NCI-H446 (cell line): ENCODE measurements at regions not wholly inside any gene's neighbourhood (a gene's known extent, or its start where the extent isn't known, plus 50 kb on each side); places are given as distances from the start of the nearest gene placed in this dataset.
A peak's percentile ranks its signal among the peaks of the same experiment; 100 is the strongest.
"Not testable (repeated sequence)": the region's sequence is repeated elsewhere in the genome, so short reads cannot be mapped to it uniquely, and the experiment has no call there.

Source experiments
- DNase-seq, 2 experiments: peaks; one replicate each; lab custom pipeline; 2025; lab: John Stamatoyannopoulos, UW

GRCh38 chr4:53920116-53920515, 144.3 kb downstream of the CHIC2 start:
- DNase-seq, result no peak

GRCh38 chr4:53919535-53919934, 144.9 kb downstream of the CHIC2 start:
- no peak for DNase-seq

DNA sequence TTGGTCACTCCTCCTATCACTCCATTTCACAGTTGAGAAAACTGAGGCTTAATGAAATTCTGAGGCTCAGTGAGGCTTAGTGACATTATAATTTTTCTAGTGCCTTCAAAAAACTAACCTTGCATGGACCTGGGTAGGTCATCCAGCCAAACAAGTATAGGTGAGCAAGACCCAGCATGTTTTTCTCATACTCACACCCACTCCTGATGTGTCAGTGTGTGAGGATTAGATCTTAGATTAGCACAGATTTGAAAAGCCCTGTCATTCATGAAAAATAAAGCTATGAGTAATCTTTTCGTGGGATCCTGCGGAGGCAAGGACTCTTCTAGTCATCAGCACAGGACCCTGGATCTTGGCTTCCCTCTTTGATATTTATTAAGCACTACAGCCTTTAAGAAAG, 146.7 kb downstream of the CHIC2 start:
- DNase-seq, result no peak

DNA sequence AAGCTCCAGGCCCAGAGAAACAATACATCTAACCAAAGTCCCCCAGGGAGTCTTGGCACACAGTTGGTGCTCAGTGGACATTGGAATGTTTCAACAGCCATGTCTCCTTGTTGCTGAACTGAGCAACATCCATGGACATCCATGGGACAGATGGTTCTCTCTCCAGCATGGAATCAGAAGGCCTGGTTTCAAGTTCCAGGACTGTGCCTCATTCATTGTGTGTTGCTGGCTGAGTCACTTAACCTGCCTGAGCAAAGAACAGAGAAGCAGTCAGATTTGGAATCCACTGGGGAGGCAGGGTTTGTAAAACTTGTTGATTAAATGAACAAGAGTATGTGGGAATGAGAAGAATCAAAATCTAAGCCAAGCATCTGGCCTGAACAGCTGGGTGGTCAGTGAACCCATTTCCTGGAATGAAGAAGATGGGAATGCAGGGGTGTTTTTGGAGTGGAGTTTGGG, 147.9 kb downstream of the CHIC2 start:
- DNase-seq, result no peak

DNA sequence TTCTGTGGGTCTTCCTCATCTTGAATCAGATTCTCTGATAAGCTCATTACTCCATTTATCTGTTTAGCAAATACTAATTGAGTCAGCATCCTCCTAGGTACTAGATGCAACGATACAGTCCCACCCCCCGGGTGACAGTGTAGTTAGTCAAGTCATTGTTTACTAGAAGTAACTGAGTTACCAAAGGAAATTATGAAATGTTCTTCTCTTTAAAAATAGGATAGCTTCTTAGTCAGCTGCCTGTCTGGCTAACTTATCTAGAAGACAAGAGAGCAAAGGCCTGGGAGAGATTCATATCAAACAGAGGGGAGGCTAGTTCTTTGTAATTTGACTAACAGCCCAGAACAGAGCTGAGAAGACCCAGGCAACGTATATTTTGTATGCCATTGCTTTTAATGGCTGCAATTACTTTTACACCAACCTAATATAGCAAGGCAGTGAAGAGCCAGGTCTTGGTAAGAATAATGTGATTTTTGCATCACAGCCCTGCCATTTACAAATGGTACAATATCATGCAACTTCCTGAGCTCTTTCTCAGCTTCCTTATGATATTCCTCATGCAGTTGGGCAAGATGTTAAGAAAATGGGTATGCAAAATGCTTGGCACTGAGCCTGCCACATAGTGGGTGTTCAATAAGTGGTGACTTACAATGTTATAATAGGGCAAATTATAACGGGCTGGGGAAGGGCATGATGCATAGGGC, 149.9 kb downstream of the CHIC2 start:
- no peak for DNase-seq

GRCh38 chr4:53913771-53914170, 150.6 kb downstream of the CHIC2 start:
- no peak for DNase-seq

GRCh38 chr4:53912766-53913497, 151.5 kb downstream of the CHIC2 start:
- DNase-seq, result no peak

GRCh38 chr4:53908661-53909078, 155.7 kb downstream of the CHIC2 start:
- peak in 1 of 2 experiments; percentile 53 for DNase-seq

- DNase-seq, result no peak
Observed at GRCh38 chr4:53907772-53908171, 156.6 kb downstream of the CHIC2 start.

DNA sequence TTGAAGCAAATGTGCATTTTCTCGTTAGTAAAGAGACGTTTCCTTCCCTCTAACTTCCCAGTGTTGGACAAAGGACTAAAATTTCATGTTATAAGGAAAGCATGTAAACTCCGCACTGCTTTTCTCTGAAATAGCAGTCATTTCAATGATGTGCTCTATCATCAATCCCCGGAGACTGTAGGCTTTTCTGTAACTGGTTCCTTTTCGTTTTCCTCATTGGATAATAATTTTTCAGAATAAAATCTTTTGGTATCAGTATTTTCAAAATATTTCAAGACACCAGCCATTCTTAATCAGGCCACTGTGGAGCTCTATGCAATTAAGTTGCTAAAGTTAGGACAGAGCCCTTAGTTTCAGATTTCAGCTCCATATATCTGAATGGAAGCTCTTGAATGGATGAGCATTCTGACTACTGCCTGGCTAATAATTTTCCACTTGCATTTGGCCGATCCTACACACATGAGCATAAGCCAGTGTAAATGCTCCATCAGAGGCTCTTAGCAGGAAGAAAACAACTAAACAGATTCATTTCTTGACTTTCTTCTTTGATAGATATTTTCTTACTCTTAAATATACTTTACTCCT, 157.7 kb downstream of the CHIC2 start:
- no peak for DNase-seq

GRCh38 chr4:53905941-53906377, 158.4 kb downstream of the CHIC2 start:
- DNase-seq, result peak in 1 of 2 experiments; percentile 30

DNA sequence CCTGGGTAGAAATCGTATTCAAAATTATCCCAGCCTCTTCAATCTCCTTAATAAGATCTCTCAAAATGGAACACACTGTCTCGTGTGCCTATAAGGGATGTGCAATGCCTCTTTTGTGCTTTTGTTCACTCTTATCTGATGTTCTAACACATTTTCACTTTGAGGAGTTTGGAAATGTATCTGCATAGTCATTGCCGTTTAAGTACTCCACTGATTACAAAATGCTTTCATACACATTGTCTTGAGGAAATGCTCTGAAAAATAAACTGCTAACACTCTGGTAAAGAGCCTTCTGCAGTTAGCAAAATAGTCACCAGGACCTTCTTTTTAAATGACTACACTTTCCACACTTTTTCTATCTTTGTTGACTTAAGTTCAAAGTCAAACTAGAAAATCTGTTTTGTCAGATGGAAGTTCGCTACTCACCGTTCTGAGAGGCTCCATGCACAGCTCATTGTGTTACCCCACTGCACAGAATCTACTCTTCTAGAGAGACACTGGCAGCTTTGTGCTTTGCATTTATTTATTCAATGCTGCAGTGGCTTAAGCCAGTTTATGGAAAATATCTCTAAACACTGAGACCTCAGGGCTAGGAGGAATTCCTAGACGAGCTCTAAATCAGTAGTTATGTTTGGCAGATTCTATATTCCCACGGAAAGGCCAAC, 159.0 kb downstream of the CHIC2 start:
- DNase-seq, result no peak

DNA sequence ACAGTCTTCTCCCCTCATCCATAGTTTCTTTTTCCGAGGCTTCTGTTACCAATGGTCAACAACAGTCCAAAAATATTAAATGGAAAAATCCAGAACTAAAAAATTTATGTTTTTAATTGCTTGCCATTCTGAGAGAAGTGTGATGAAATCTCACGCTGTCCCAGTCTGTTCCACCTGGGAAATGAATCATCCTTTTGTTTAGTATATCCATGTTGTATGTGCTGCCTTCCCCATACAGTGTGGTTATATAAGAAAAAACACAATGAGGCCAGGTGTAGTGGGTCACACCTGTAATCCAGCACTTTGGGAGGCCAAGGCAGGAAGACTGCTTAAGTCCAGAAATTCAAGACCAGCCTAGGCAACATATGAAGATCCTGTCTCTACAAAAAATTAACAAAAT, 161.6 kb downstream of the CHIC2 start:
- DNase-seq, result no peak

DNA sequence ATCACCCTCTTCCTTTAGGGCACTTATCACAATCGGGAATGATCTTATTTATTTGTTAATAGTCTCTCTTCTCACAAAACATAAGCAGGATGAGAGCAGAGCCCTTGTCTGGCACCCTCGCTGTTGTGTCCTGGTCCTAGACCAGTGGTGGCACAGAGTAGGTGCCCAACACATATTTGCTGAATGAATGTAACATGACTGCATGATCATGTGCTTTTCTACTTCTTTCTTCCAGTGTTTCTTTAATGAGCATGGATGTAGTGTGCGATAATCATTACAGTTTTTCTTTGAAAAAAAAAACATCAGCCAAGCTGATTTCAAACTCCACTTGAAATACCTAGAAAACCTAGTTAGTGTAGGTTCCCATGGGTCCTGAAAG, 164.1 kb downstream of the CHIC2 start:
- no peak for DNase-seq

- no peak for DNase-seq
Observed at GRCh38 chr4:53899586-53900270, 164.7 kb downstream of the CHIC2 start.

- DNase-seq, result no peak
Observed at GRCh38 chr4:53895137-53895536, 169.3 kb downstream of the CHIC2 start.

- DNase-seq, result no peak
Observed at GRCh38 chr4:53890461-53890860, 173.9 kb downstream of the CHIC2 start.

DNA sequence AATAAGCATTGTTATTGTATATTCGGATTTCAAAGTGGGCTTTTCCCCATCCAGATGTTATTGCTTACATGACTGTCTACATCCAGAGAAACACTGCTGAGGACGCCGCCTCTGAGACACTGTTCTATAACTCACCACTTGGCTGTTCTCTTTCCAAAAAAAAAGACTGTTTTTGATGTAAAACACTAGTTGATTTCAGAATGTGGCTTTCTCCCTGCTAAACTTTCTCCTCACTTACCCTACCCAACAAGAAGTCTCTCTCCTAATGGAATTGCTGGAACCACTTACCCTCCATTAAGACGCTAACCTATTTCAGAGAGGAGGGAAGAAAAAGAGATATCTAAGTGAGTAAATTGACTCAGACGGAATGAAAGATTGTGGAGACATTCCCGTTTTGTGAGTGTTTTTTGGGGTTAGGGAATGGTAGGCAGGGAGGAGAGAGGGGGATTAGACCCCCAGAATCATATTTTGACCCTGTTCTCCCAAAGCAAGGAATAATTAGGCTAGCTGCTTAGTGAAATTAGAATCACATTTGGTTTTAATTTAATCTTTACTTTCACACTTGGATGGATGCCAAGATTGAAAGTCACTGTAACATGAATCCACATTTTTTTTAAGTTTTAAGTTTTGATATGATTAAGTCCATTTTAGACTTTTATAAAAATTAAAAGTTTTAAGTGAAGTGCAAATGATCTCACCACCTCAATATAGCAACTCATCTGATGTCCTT, 174.9 kb downstream of the CHIC2 start:
- DNase-seq, result no peak

DNA sequence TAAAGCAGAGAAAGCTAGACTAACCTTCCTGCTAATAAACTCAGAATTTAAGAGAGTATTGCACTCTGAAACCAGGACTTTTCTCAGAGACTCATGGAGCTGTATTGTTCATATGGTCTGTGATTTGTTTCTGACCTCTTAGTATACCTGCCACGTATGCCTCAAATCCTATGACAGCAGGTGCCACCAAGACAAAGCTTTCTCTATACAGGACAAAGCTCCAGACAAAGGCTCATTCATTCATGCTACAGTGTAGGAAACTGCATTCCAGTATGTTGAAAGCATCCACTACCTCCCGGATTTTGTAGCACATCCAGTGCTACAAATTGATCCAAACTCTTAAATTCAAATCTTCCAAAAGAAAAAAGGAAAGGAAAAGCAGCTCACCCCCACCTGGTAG, 178.3 kb downstream of the CHIC2 start:
- DNase-seq, result no peak

DNA sequence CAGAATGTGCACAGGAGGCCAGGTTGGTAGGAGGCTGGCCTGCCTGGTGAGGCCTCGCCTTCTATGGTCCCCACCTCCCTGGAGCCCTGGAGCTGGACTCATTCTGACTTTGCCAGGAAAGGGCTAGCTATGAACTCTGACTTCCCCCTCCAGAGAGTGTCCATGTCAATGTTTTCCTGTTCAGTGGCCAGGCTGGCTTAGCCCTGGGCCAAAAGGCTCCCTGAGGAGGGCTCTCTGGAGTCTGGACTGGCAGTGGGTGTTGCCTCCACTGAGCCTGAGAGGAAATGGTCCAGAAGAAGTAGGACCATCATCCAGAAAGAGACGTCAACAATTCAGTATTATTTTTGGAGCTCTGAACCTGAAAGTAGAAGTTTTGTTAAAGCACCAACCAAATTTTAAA, 178.7 kb downstream of the CHIC2 start:
- no peak for DNase-seq

GRCh38 chr4:53877096-53877495, 187.3 kb downstream of the CHIC2 start:
- DNase-seq, result not testable (repeated sequence)
